ENCODE measurements at regions not wholly inside any gene's neighbourhood (a gene's known extent, or its start where the extent isn't known, plus 50 kb on each side); places are given as distances from the start of the nearest gene placed in this dataset.
"Not testable (repeated sequence)": the region's sequence is repeated elsewhere in the genome, so short reads cannot be mapped to it uniquely, and the experiment has no call there.

DNA sequence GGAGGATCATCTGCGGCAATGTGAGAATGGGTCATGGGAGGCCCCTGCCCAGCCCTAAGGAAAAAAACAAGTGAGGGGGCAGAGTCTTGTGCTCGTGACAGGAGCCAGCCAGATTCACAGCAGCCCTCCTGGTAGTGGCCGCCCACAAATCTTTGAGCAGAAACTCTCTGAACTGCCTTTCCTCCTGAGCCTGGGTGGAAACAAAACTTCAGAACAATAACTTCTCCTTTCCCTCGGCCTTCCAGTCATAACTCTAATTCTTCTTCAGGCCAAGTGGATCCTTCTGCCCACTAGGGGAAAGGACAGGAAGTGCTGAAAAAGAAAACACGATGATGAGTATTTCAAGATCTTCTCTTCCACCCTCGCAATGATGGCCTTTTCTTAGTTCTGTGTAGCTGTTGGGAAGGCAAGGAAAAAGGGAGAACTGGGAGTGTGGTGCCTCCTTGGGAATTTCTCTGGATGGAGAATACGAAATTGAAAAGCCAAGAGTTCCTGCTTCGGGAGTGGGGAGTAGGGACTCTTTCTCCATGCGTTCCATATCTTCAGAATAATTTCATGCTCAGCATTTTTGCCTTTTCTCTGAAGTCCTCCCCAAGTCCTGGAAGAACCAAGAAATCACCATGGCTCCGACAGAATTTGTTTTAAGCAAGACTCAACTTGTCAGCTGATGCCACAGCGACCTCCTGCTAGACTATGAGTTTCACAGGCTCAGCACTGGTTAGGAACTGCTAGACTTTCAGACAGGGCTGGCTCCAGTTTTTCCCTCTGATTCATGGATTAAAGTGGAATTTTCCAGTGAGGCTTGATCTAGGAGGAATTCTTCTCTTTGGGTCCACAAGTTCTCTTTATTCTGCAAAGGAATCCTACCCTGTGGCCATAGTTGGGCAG, 188.9 kb downstream of the CAND1 start:
- no peak for DNase-seq

DNA sequence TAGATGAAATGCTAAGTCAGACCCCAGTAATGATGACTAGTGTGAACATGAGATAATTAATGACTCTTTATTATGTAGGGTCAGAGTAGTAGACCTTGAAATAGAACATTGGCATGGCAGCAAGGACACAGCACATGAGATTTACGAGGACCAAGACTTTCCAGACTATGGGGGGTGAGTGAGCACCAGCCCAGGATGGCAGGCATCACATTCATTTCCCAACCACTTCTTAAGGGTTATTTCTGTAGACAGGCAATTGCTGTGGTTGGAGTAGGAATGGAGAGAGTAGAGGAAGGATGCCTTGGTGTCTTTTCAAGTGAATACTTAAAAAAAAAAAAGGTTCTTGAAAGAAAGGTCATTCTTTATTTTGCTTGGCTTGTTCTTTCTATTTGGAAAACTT, 189.4 kb upstream of the DYRK2 start:
- DNase-seq, result no peak

DNA sequence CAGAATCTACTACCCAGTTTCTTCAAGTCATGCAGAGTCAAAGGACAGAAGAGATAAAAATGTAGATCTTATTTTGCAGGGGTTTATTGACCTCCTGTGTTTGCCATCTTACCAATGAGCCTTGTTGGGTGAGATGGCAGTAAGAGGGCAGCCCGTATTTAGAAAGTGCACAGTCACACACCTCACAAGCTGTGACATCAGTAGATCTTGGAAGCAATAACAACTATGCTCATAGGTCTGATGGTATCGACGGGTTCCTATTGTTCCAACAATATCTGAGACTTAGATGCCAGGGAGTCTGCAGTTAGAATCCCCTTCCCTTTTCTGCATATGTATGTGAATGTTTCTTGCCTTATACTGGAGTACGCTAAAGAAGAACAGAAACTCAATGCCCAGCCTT, 189.0 kb upstream of the DYRK2 start:
- DNase-seq, result no peak

DNA sequence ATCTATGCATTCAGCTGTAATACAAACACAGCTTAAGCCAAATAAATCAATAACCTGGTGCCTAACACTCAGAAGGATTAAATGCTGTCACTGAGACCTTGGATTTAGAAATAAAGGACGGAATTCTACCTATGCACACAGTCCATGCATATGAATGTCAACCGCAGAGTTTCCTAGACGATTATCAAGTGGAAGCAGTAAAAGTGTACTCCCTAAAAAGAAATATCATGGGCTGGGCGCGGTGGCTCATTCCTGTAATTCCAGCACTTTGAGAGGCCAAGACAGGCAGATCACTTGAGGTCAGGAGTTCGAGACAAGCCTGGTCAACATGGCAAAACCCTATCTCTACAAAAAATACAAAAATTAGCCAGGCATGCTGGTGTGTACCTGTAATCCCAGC, 188.2 kb upstream of the DYRK2 start:
- DNase-seq, result no peak

DNA sequence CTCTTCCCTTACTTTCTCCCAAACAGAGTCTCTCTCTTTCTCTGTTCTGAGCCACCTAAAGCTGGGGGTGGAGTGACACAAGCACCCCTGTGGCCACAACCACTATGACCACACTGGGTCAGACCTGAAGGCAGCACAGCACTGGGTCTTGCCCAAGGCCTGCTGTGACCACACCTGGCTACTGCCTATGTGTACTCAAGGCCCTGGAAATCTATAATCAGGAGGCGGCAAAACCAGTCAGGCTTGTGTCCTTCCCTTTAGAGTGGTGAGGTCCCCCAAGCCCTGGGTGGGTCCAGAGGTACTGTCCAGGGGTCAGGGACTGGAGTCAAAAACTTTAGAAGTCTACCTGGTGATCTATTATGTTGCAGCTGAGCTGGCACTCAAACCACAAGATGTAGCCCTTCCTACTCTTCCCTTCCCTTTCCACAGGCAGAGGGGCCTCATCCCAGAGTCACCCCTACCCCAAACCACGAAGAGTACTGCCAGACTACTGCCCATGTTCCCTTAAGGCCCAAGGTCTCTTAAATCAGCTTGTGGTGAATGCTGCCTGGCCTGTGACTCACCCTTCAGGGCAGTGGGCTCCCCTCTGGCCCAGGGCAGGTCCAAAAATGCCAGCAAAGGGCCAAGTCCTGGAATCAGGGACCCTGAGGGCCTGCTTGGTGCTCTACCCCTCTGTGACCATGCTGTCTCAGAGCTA, 179.8 kb upstream of the DYRK2 start:
- no peak for DNase-seq

DNA sequence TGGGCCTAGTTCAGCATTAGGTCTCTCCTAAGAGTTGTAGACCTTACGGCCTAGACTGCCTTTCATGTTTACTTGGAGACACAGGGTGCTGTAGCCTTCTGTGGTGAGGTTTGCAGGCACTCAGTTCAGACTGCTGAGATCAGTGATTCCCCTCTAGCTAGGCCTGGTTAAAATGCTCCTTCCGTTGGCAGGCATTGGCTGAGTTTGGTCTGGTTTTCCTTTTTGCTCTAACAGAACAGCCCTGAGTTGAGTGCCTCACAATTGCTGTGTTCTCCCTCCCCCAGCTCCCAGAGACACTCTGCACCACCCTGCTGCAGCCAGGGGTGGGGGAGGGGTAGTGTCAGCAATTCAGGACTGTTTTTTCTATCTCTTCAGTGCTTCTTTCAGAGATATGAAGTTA, 178.9 kb upstream of the DYRK2 start:
- DNase-seq, result no peak

DNA sequence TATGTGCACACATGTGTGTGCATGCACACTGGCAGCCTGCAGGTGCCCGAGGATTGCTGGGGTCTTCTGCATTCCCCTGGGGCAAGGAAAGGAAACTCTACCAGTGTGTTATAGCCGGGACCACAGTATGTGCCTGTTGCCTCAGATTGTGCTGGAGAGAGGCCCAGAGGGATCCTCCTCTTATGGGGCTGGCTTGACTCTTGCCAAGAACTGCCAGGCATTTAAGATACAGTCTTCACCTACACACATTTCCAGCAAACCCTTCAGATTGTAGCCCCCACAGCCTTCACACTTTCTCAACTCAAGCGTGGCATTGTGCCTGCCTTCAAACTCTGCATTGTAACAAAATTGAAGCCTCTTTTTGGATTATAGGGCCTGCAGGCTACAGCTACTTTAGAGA, 176.7 kb upstream of the DYRK2 start:
- no peak for DNase-seq

DNA sequence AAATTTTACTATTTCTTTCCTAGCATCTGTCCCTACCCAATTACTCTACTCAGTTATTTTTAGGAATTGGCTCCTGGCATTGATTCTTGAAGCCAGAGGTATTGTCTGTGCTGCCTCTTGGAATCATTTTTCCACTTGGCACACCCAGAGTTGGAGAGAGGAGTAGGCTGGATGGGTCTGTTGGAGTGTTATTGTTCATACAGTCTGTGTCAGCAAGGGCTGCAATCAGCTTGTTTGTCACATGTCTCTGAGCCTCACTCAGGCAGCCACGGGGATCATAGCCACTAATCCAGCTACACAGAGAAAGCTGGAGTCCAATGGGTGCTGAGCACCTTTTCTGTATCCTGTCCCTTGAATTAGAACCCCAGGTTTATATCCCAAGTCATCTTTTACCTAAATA, 176.0 kb upstream of the DYRK2 start:
- DNase-seq, result no peak

DNA sequence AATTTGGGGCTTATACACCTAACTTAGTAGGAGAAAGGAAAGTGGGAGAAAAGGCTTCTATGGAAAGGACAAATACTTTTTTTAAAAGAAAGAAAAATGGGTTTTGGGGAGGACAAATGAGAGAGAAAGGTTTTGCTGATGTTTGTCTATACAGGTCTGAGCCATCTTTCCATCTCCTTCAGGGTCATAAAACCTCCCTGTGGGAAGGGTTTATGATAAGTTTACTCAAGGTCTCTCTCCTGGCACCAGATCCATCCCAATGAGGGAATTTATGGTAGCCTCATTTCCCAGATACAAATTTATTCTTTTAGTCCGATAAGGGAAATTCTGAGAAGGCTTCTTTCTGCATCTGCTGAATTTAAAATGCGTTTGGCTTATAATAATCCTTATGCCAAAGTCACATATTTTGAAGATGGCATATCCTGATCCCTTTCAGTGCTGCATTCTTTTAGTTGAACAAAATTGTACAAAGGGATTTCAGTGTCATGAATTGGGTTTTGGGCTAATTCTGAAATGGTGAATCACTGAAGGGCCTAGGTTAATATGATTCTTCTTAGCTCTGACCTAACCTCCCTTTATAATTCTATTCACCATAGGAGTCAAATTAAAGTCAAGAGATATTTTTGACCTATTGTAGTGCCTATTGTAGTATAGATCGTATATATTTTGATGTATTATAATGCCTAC, 173.5 kb upstream of the DYRK2 start:
- DNase-seq, result no peak

DNA sequence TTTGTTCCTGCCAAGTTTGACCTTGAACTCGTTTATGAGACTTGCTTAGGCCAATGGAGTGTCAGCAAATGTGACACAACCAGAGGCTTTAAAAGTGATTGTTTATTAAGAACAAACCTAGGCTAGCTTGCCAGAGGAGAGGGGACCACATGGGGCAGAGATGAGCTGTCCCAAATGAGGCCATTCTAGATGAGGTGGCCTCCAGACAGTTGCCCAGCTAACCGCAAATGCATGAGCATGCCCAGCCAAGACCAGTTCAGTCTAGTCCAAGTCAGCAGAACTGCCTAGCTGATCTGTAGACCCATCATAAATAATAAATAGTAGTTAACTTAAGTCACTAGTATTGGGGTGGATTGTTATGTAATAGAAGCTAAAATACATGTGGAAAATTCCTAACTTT, 172.8 kb upstream of the DYRK2 start:
- no peak for DNase-seq

DNA sequence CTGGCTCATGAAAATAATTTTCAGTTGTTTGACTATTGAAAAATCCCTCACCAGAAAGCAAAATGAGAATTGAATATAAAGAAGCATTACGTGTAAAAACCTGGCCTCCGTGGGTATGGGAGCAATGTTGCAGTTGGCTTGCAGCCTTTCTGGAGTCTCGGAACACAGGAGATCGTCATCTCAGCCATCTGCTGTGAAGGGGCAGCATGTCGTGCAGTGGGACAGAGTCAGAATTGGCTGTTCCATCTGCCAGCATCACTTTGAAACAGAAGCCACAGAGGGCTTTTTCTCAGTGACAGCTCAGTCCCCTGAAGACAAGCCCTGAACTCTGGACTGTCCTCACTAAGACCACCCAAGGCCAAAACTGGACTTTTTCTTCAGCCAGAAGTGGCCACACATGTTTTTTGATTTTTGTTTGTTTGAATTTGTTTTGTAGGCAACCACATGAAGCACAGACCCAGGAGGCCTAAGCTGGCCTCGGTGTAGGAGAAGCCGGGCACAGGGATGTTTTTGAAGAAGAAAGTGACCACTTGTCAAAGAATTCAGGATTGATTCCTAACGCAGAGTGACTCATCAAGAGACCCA, 170.8 kb upstream of the DYRK2 start:
- DNase-seq, result no peak

DNA sequence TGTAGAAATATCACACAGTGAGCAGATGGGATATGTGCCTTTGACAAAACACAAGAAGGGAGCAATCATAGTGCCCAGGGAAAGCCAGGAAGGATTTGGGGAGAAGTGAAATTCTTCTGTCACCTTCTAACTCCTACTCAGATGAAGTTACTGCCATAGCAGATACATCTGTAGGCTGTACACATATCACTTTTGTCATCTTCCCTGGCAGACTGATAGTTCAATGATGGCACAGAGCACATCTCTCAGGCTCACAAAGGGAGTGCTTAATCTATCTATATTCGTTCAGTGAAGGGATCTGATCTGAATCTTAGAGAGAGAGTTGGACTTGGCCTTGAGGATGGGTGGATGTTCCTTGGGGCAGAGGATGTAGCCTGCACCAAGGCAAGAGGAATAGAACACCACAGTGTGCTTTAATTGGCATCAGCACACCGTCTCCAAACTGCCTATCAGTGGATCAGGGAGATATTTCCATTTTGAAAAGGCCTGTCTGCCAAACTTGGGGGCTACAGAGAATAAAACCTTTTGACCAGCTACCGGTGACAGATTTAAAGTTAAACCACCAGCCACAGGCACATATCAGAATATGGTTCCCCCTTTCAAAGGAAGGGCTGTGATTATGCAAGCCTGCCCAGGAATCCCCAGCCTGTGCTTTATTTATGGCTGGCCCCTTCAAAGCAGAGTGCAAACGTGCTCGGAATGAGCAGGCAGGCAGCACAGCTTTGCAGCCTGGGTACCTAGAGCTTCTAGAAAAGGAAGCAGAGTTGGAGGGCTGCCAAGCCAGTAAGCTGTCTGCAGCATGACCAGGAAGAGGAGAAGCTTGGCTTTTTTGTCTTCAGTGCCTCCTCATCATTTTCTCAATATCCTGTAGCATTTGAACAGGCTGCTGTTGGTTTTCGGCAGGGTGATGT, 165.5 kb upstream of the DYRK2 start:
- DNase-seq, result peak; percentile 16

DNA sequence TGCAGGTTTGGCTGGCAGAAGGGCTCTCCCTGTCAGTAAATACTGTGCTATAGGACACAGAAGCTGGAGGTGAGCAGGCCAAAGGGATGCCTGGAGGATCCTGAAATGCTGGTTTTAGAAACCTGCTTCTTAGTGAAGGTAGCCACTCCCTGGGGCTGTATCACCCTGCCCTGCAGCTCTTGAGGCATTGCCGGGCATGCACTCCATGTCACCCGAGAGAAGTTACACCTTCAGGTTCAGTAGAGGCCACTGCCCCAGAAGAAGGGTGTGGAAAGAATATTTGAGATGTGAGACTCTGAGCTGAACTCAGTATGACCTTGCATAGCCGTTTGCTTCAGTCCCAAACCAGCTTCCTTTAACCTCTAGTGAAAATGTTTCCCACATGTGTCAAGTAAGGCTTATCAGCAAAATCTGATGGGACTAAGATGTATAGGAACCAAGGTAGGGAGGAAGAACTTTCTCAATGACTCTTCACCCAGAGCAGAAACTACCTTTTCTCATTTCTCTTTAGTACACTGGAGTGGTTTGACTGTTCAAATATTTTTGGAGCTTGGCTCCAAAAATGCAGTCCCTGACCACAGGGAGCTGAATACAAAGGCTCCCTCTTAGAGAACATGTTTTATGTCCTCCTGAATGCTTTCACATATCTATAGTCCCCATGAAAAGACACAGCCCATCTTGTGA, 164.5 kb upstream of the DYRK2 start:
- no peak for DNase-seq

DNA sequence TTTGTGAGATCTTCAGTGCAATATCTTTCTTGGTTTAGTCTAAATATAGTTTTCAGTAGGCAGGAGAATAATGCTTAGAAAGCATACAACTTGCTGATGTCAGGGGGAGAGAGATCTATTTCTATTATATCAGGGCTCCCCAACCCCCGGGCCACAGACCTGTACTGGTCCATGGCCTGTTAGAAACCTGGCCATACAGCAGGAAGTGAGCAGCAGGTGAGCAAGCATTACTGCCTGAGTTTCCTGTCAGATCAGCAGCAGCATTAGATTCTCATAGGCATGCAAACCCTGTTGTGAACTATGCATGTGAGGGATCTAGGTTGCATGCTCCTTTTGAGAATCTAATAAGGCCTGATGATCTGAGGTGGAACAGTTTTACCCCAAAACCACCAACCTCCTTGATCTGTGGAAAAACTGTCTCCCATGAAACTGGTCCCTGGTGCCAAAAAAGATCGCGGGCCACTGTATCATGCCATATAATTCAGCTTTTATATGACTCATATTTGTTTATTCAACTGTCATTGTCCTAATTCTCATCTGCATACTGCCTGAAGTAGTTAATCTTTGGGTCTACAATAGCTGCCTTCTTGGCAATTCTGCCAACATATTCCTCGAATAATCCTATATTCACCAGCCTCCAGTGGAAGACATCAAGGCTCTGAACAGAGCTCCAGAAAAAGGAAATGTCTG, 163.6 kb upstream of the DYRK2 start:
- no peak for DNase-seq

DNA sequence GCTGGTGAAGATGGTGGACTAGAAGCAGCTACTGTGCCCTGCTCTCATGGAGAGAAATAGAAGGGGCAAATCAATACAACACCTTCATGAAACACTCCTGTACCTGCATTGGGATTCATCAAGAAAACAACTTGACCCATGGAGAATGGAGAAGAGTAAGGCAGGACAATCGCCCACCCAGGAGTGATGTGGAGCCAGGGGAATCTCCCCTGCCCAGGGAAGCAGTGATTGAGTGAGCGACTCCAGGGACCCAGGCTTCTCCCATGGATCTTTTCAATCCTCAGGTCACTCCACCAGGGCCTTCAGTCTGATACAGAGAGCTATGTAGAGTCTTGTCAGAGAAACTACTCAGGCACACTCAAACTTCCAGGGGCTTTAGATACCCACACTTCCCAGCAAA, 161.9 kb upstream of the DYRK2 start:
- no peak for DNase-seq

DNA sequence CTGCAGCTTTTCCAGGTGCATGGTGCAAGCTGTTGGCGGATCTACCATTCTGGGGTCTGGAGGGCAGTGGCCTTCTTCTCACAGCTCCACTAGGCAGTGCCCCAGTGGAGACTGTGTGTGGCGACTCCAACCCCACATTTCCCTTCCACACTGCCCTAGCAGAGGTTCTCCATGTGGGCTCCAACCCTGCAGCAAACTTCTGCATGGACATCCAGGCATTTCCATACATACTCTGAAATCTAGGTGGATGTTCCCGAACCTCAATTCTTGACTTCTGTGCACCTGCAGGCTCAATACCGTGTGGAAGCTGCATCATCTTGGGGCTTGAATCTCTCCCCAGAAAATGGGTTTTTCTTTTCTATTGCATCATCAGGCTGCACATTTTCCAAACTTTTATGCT, 160.2 kb upstream of the DYRK2 start:
- DNase-seq, result not testable (repeated sequence)

DNA sequence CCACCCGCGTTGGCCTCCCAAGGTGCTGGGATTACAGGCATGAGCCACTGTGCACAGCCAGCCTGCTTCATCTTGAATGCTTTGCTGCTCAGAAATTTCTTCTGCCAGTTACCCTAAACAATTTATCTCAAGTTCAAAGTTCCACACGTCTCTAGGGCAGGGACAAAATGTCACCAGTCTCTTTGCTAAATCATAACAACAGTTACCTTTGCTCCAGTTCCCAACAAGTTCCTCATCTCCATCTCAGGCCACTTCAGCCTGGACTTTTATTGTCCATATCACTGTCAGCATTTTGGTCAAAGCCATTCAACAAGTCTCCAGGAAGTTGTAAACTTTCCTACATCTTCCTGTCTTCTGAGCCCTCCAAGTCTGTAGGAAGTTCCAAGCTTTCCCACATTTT, 159.5 kb upstream of the DYRK2 start:
- DNase-seq, result no peak

DNA sequence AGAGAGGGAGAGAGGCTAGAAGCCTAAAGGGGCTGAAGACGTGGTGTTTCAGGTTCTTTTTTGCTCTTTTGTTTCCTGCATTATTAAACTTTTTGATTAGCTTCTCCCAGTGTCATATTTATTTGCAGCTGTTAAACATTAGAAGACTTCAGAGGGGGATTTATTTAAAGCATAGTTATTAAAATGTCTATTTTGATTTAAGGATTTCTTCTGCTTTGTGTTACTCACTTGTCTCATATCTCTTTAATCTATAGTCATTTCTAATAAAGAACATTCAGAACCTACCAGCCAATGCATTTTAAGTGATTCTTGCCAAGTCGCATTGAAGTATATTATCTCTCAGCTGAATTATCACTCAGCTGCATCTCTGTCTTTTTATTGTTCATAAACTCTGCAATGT, 152.0 kb upstream of the DYRK2 start:
- DNase-seq, result no peak

DNA sequence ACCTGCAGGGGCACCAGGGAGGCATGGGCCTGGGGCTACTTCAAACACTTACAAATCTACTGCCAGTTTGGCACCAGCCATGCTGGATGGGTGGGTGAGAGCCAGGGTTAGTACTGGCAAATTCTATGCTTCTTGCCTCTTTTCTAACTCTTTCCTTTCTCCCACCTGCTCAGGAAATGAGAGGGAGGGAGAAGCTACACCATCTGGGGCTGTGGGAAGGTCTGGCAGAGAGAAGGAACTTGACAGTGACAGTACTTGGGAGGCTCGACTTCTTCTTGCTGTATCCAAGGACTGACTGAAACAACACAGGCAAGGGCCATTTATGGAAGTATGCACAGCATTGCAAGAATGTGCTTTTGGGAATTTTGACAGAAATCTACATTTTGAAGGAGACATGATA, 149.6 kb upstream of the DYRK2 start:
- DNase-seq, result no peak

DNA sequence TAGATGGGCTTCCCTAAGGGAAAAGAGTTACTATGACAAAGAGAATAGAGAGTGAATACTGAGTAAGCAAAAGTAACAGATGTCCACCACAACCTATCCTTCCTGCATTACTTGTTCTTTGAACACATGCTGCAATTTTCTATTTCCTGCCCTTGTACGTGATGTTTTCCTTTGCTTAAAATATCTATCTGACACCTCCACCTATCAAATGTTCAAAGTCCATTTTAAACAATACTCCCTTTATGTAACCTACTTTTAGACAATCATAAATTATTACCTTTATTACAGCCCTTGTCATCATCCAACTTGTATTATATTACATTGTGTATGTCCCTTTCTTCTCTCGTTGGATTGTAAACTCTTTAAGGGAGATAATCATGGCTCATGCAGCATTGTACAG, 147.2 kb upstream of the DYRK2 start:
- DNase-seq, result no peak

DNA sequence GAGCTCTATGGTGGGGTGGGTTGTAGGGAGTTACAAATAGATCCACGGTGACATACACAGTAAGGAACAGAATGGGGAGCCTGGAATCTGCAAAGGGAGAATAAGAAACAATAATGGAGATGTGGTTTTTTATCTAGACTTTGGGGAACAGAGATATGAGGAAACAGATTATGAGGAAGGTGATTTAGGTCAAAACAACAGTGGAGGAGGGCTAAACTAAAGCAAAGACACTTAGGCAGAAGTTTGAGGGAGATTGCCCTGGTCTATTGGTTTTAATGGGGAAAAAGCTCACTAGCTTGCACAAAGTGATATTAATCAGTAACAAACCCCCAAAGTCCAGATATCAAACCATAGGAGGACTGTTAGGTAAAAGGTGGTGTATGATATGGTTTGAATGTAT, 144.5 kb upstream of the DYRK2 start:
- DNase-seq, result no peak
